NCI-H82 treated with DMSO at 0.1 percent for 48 hours (cell line): ENCODE measurements at regions not wholly inside any gene's neighbourhood (a gene's known extent, or its start where the extent isn't known, plus 50 kb on each side); places are given as distances from the start of the nearest gene placed in this dataset.
"Not testable (repeated sequence)": the region's sequence is repeated elsewhere in the genome, so short reads cannot be mapped to it uniquely, and the experiment has no call there.

Experiments
- DNase-seq: peaks from one replicate; lab custom pipeline; 2025; ENCODE audit not compliant: unreplicated experiment; lab: John Stamatoyannopoulos, UW

DNA sequence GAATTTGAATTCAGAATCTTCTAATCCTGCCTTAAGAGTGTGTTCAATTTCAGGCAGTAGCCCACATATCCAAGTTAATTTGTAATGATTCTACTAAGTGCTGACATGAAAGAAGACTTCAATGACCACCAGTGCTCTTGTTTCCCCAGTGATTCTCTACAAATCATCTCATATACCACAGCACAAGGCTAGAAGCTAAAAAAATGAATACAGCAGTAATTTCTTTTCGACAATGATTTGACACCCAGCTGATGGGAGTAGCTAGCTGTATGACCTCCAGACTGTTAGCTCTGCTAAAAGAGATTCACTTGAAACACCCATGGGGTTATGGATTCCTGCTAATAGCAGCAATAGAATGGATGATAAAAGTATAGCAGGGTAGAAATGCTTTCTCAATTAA, 217.0 kb upstream of the TMEFF2 start:
- DNase-seq = no peak

- no peak for DNase-seq
Observed at GRCh38 chr2:192410319-192410718, 215.6 kb upstream of the TMEFF2 start.

- no peak for DNase-seq
Observed at GRCh38 chr2:192407692-192408091, 213.0 kb upstream of the TMEFF2 start.

DNA sequence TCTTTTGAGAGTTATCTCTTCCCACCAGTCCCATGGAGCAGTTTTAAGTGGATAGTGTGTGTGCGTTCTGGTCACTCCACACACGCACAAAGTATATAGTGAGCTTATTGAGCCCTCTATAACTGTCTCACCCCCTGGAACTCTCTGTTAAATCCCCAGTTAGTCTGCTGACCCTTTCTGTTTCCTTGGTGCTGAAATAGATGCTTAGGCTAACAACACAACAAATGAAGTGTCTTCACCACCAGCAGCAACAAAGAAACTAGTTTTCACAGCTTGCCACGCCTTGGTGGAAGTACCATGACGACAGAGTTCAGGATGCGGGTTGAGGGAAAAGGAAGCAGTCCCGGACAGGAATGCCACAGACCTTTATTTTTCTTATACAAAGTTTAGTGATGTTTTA, 203.5 kb upstream of the TMEFF2 start:
- DNase-seq = no peak

DNA sequence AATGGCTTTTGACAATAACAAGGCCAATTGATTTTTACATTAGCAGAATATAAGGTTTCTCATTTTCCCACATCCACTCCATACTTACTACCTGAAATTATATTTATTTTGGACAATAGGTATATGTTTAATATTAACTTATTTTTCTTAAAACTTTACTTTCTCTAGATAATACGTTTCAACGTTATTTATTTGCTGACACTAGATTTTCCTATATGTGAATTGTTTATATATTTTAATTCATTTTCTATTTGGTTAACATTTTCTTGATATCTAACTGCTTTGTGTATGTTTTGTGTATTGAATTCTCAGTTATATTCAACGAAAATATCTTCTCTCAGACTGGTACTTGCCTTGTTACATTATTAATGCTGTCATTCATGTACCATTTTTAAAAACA, 199.9 kb upstream of the TMEFF2 start:
- no peak for DNase-seq

- no peak for DNase-seq
Observed at GRCh38 chr2:192391041-192391440, 196.3 kb upstream of the TMEFF2 start.

DNA sequence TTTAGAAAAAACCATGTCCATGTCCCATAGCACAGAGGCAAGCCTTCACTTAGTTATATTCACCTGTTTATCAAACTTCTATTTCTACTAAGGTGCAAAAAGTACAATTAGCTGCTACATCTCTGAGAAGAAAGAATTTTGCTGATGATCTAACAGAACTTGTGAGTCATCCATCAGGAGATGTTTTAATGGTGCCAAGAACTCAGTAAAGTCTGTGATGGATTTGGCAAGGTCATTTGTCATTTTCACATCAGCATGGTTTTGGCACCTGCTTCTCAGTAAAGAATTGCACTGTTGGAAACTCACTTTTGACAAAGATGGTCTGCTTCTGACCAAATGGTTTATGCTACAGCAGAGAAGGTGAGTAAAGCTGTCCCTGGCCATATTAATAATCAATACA, 195.7 kb upstream of the TMEFF2 start:
- DNase-seq = no peak

- not testable (repeated sequence) for DNase-seq
Observed at GRCh38 chr2:192384191-192384590, 189.5 kb upstream of the TMEFF2 start.

DNA sequence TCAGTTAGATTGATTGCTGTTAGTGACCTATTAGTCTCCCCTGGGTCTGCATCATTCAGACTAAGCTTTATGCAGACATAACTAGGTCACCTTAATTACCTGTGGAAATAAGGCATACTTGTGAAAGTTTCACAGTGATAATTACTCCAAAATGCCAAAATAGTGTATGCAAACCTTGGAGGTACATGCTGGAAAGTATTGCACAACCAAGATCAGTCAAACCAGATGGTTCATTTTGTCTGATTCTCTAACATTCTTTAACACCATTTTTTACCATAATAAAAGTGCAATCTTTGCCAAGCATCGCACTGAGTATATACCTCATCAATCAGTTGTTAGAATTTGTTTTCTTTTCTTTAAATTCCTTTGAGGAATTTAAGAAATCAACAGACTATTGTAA, 186.3 kb upstream of the TMEFF2 start:
- no peak for DNase-seq

DNA sequence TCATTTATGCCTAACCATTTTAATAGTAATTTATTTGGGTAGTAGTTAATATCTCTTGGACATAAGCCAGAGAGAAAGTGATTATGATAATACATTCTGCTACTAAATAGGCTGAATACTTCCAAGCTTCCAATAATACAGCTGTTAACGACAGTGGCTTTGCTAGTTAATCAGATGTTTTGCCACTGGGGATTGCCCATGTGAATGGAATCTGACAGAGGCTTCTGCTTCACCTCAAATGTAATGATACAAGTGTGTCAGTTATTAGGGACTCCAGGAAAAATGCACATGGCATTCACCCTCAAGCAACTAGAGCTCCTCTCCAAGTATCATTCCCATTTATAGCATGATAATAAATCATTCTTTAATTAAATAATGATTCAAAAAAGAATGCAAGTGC, 185.0 kb upstream of the TMEFF2 start:
- DNase-seq = no peak

DNA sequence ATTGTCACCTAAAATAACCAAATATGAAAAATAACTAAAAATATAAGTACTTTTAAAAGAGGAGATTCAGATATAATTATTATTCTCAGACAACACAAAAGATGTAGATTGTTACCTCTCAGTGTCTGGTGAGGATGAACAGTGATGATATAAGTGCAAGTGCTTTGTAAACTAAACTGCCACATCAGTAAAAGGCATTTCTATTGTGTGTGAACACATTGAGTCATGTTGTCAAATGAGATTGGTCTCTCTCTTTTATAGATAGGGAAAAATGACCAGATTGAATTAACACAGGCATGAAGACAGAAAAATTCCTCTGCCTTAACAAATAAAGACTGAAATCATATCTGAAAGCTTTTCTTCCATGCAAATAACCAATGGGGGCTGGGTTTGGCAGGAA, 182.4 kb upstream of the TMEFF2 start:
- DNase-seq = no peak

DNA sequence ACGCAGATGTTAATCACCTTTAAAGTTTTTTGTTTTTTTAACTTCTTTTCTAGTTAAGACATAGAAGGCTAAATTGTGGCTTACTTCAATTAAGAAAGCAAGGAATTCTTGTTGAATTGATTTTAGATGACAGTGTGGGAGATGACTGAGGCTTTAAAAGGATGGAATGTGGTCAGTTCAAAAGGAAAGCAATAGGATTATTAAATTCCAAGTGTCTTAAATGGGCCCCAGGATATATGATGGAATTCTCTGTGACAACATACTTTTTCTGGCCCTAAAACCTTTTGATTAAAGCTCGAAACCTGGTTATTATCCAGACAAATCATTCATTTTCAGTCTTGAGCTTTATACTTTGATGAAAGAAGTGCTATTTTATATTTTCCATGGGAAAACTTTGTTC, 179.0 kb upstream of the TMEFF2 start:
- no peak for DNase-seq

DNA sequence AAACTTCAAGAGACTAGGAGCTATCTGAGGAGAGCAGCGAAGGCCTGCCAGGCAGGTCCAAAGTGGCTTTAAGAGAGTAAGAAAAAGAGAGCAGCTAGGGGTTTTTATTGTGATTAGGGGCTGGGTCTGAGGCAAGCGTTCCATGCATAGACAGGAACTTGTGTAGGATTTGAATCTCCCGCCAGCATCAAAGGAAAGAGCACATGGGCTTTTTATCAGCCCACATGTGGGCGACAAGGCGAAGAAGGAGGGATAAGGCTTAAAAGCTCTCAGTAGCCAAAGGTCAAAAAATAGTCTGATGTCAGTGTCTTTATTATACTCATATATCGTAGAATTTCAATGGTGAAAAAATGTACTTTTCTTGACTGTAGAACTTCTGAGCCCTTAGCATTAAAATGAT, 178.5 kb upstream of the TMEFF2 start:
- no peak for DNase-seq

GRCh38 chr2:192369969-192370368, 175.2 kb upstream of the TMEFF2 start:
- DNase-seq = no peak

DNA sequence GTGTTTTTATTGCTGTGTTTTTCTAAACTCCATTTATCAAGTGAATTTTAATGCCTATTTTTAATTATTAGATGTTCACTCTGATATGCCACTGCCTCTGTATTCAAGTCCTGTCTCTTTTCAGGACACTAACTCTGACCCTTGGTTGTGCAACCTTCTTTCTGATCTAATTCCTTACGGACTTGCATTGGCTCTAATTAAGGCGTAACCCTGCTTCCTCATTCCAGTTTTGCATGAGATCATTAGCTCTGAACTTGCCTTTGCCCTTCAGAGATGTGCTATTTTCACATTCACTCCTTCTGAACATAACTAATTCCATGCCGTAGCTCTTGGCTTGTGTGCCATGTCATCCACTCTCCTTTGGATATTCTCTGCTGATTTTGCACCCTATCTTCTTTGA, 162.5 kb upstream of the TMEFF2 start:
- DNase-seq = no peak

GRCh38 chr2:192354512-192355244, 159.9 kb upstream of the TMEFF2 start:
- no peak for DNase-seq

GRCh38 chr2:192347542-192347941, 152.8 kb upstream of the TMEFF2 start:
- no peak for DNase-seq

DNA sequence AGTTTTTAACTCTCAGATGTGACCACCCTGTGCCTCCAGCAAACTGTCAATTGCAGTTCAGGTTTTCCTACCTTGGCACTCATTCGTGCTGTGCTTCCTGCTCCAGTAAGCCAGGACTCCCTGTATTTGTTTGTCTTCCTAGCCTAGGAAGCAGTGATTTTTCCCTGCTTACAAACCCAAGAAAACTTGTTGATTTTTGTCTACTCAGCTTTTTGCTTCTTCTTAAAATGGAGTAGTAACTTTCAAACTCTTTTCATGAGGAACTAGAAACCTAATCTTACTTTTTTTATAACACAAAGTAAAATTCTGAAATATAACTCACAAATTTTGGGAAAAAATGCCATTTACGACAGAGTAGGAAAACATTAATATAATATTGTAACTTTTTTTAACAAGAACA, 150.6 kb upstream of the TMEFF2 start:
- DNase-seq = no peak

DNA sequence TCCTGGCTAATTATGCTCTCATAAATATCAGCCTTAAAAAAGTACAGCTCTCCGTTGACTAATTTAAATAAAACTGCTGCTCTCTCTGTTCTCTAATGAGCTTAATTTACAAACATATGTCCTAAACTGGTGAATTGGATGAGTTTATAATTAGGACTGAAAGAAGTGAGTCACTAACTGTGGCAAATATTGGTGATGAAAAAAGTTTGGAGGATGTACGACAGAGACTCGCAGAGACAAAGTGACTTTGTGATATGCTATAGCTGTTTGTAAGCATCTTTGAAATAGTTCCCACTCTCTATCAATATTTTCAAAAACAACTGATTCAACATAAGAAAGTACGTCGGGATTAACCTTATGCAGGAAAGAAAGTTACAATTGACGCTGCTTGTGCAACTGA, 138.9 kb upstream of the TMEFF2 start:
- no peak for DNase-seq

- DNase-seq = no peak
Observed at GRCh38 chr2:192328297-192328696, 133.6 kb upstream of the TMEFF2 start.

GRCh38 chr2:192327576-192327975, 132.8 kb upstream of the TMEFF2 start:
- no peak for DNase-seq

- DNase-seq = no peak
Observed at GRCh38 chr2:192315543-192315942, 120.8 kb upstream of the TMEFF2 start.

DNA sequence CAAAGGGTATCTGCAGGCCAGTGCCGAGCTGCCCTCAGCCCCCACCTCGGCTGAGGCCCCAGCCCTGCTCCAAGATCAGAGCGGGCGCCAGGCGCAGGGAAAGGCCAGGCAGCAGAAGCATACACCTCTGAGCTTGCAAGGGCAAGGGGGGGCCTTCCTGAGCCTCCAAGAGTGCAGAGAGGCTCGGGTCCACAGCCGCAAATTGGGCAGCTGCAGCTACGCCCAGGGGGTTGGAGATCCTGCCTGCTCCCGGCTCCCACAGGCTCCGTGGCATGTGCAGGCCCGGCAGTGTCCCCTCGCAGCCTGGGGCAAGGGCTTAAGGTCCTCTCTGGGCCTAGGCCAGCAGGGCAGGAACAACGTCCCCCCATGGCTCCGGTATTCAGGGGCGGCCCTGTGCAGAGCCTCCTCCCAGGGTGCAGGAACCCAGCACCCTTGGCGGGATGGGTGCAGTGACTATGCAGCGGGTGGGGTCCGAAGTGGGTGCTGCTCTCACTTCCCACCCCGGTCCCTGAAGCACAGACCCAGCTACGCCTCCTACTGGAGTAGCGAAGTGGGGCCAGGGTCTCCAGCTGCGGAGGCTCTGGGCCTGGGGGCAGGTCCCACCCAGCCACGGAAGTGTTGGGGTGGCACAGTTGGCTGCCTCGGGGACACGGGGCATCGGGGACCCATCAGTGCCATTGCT, 120.2 kb upstream of the TMEFF2 start:
- DNase-seq = no peak
